Ovary (tissue), 3 donors: ENCODE measurements at regions not wholly inside any gene's neighbourhood (a gene's known extent, or its start where the extent isn't known, plus 50 kb on each side); places are given as distances from the start of the nearest gene placed in this dataset.
"Not testable (repeated sequence)": the region's sequence is repeated elsewhere in the genome, so short reads cannot be mapped to it uniquely, and the experiment has no call there.

Source experiments
- EP300 ChIP-seq: sonication (generic); formaldehyde crosslinking; IDR thresholded peaks from one replicate; pipeline ENCODE4 v1.6.1; 2017; ENCODE audit warnings: antibody characterized with exemption
- POLR2A ChIP-seq: fragments of 450-650 bp; IDR thresholded peaks from one replicate; pipeline ENCODE4 v1.6.1; 2017; ENCODE audit warnings: antibody characterized with exemption, mild to moderate bottlenecking, moderate library complexity
- TF ChIP-seq, protein P1 (sequence below), 3 donors: fragments of 450-650 bp in 2 of 3; fragments of 200-600 bp in 1 of 3; IDR thresholded peaks; one replicate each; pipeline versions ENCODE4 v1.5.1 to v1.8.0; 2016 to 2022; ENCODE audit warnings: antibody characterized with exemption in 3 of 3, mild to moderate bottlenecking in 1 of 3
- donor health status: DM: no; HTN: no; CAD: no.

DNA sequence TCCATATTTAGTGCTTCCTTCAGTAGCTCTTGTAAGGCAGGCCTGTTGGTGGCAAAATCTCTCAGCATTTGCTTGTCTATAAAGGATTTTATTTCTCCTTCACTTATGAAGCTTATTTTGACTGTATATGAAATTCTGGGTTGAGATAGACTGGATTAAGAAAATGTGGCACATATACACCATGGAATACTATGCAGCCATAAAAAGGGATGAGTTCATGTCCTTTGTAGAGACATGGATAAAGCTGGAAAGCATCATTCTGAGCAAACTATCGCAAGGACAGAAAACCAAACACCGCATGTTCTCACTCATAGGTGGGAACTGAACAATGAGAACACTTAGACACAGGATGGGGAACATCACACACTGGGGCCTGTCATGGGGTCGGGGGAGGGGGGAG lies 73.1 kb downstream of the ADCYAP1 start:
- TF ChIP-seq, protein P1, sequence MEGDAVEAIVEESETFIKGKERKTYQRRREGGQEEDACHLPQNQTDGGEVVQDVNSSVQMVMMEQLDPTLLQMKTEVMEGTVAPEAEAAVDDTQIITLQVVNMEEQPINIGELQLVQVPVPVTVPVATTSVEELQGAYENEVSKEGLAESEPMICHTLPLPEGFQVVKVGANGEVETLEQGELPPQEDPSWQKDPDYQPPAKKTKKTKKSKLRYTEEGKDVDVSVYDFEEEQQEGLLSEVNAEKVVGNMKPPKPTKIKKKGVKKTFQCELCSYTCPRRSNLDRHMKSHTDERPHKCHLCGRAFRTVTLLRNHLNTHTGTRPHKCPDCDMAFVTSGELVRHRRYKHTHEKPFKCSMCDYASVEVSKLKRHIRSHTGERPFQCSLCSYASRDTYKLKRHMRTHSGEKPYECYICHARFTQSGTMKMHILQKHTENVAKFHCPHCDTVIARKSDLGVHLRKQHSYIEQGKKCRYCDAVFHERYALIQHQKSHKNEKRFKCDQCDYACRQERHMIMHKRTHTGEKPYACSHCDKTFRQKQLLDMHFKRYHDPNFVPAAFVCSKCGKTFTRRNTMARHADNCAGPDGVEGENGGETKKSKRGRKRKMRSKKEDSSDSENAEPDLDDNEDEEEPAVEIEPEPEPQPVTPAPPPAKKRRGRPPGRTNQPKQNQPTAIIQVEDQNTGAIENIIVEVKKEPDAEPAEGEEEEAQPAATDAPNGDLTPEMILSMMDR (IDR thresholded peaks at IDR 0.05): not testable (repeated sequence)
- not testable (repeated sequence) for TF ChIP-seq POLR2A, EP300
